B cell (primary cell): ENCODE measurements at regions not wholly inside any gene's neighbourhood (a gene's known extent, or its start where the extent isn't known, plus 50 kb on each side); places are given as distances from the start of the nearest gene placed in this dataset.

Experiments used
- ATAC-seq: fragments of 200-7000 bp; cut with Tn5 transposase; one replicate; pipeline ENCODE4 v1.10.0; 2021; ENCODE audit warnings: low read depth, mild to moderate bottlenecking, moderate number of reproducible peaks, moderate library complexity
- CTCF ChIA-PET: fragments of 350-600 bp; sonication (Branson Sonifier 250); formaldehyde crosslinking; loops from one replicate; lab custom pipeline; 2021; ENCODE audit warnings: antibody characterized with exemption, inconsistent platforms; lab: Charles Lee
- POLR2A ChIA-PET: fragments of 350-600 bp; sonication (Branson Sonifier 250); formaldehyde crosslinking; loops from one replicate; lab custom pipeline; 2021; ENCODE audit warnings: antibody characterized with exemption; lab: Charles Lee
- DNase-seq: peaks from one replicate; pipeline ENCODE4 v3.0.0; 2013
- H2AFZ ChIP-seq: 2 replicates; pipeline ENCODE4 v1.6.1; 2012; ENCODE audit warnings: mild to moderate bottlenecking, low read depth, low read length; ENCODE audit not compliant: insufficient read depth, poor library complexity, severe bottlenecking
- H3K27ac ChIP-seq, 2 donors: 1 replicate in 1 of 2; 2 replicates in 1 of 2; pipeline ENCODE4 v1.5.1; 2012 to 2013; ENCODE audit warnings: low read length in 2 of 2, mild to moderate bottlenecking in 2 of 2, moderate library complexity in 1 of 2
- H3K27me3 ChIP-seq, 4 experiments: fragments of 200-600 bp in 1 of 4; sonication (generic) in 1 of 4; replicated peaks in 1 of 4; 1 replicate in 2 of 4; 2 replicates in 2 of 4; pipeline versions ENCODE4 v1.6.1 to v1.7.0; 2013 to 2016; ENCODE audit warnings: low read length in 3 of 4, mild to moderate bottlenecking in 2 of 4, mixed read lengths in 1 of 4, moderate library complexity in 1 of 4; ENCODE audit not compliant: insufficient read depth in 4 of 4, control insufficient read depth in 3 of 4; ENCODE audit errors: control extremely low read depth in 1 of 4
- H3K36me3 ChIP-seq, 2 experiments: replicated peaks in 1 of 2; 1 replicate in 1 of 2; 2 replicates in 1 of 2; pipeline versions ENCODE4 v1.6.1 to v1.7.1; 2013; ENCODE audit warnings: low read length in 1 of 2; ENCODE audit not compliant: insufficient read depth in 2 of 2, control insufficient read depth in 1 of 2; ENCODE audit errors: control extremely low read depth in 1 of 2, extremely low read depth in 1 of 2
- H3K4me1 ChIP-seq, 2 donors: fragments of 200-600 bp in 1 of 2; sonication (generic) in 1 of 2; 1 replicate in 1 of 2; 2 replicates in 1 of 2; pipeline versions ENCODE4 v1.5.1 to v1.6.1; 2013 to 2017; ENCODE audit warnings: low read length in 2 of 2; ENCODE audit not compliant: control insufficient read depth in 2 of 2, insufficient read depth in 2 of 2
- H3K4me2 ChIP-seq: replicated peaks from 2 replicates; pipeline ENCODE3; 2012; ENCODE audit warnings: mild to moderate bottlenecking, low read depth, low read length; ENCODE audit not compliant: poor library complexity, severe bottlenecking
- H3K4me3 ChIP-seq, 5 experiments: fragments of 200-600 bp in 1 of 5; sonication (generic) in 1 of 5; 1 replicate in 3 of 5; 2 replicates in 2 of 5; pipeline versions ENCODE4 v1.5.1 to v1.7.0; 2011 to 2016; ENCODE audit warnings: low read length in 4 of 5, mild to moderate bottlenecking in 4 of 5, low read depth in 2 of 5, control low read depth in 1 of 5, moderate library complexity in 1 of 5; ENCODE audit not compliant: insufficient read depth in 1 of 5; ENCODE audit errors: control extremely low read depth in 1 of 5, extremely low read depth in 1 of 5
- H3K79me2 ChIP-seq: fragments of 200-600 bp; sonication (generic); one replicate; pipeline ENCODE4 v1.6.0; 2016; ENCODE audit warnings: low read length; ENCODE audit not compliant: control insufficient read depth, insufficient read depth
- H3K9ac ChIP-seq: fragments of 200-600 bp; sonication (generic); 2 replicates; pipeline ENCODE4 v1.6.1; 2017; ENCODE audit warnings: mild to moderate bottlenecking, low read length, moderate library complexity
- H3K9me3 ChIP-seq, 3 donors: one replicate each; pipeline versions ENCODE4 v1.6.1 to v1.7.1; 2013; ENCODE audit warnings: low read length in 2 of 3; ENCODE audit not compliant: control insufficient read depth in 2 of 3, insufficient read depth in 1 of 3; ENCODE audit errors: control extremely low read depth in 1 of 3
- H4K20me1 ChIP-seq: 2 replicates; pipeline ENCODE4 v1.6.0; 2012; ENCODE audit warnings: mild to moderate bottlenecking, low read length; ENCODE audit not compliant: insufficient read depth, control insufficient read depth, poor library complexity, severe bottlenecking
- H3K27ac Mint-ChIP-seq: one replicate; pipeline ENCODE4 v1.8.0; 2021; ENCODE audit warnings: mixed read lengths
- H3K27me3 Mint-ChIP-seq: one replicate; pipeline ENCODE4 v1.8.0; 2021; ENCODE audit warnings: mixed read lengths
- H3K4me1 Mint-ChIP-seq: one replicate; pipeline ENCODE4 v1.8.0; 2021; ENCODE audit warnings: mixed read lengths
- H3K4me3 Mint-ChIP-seq: one replicate; pipeline ENCODE4 v1.8.0; 2021; ENCODE audit warnings: mixed read lengths
- H3K9me3 Mint-ChIP-seq: one replicate; pipeline ENCODE4 v1.8.0; 2022; ENCODE audit warnings: mixed read lengths; ENCODE audit not compliant: insufficient read depth
- CTCF ChIP-seq: fragments of 200-600 bp; IDR thresholded peaks from one replicate; pipeline ENCODE4 v1.8.0; 2022; ENCODE audit warnings: antibody characterized with exemption, mild to moderate bottlenecking
- EZH2 ChIP-seq: IDR thresholded peaks from 2 replicates; pipeline ENCODE4 v1.6.1; 2012; ENCODE audit warnings: borderline replicate concordance, low read depth, mild to moderate bottlenecking, moderate library complexity, low read length; ENCODE audit not compliant: insufficient read depth, poor library complexity, severe bottlenecking
- WGBS: methylation state at CpG from one replicate; pipeline ENCODE4 v1.1.5; 2013; ENCODE audit warnings: missing lambda C conversion rate; ENCODE audit not compliant: insufficient coverage; 5-methylcytosine and 5-hydroxymethylcytosine counted together
- intact Hi-C: fragments of 100-400 bp; cut with micrococcal nuclease; formaldehyde crosslinking; loops from one replicate; pipeline ENCODE4 v1.10.0; 2022

- Histone ChIP-seq H3K4me3 (no peak overlapping the region), H2AFZ (no peak overlapping the region), H3K27me3 (no peaks in the 10 kb centered on the region), H3K9me3 (no peaks in the 10 kb centered on the region), H3K4me1 (no peaks in the 10 kb centered on the region), H4K20me1 (no peaks in the 10 kb centered on the region), H3K9ac (no peak overlapping the region), H3K27ac (no peak overlapping the region), H3K4me2 (no peak overlapping the region), H3K79me2 (no peaks in the 10 kb centered on the region), H3K36me3 (no peaks in the 10 kb centered on the region)
- no peak for ATAC-seq
- H3K9me3 Mint-ChIP-seq: peaks cover 5% of the 10 kb centered on the region
- intact Hi-C loops: no loop called here
- H3K4me1 Mint-ChIP-seq: no peaks in the 10 kb centered on the region
- no peak overlapping the region for H3K4me3 Mint-ChIP-seq
- TF ChIP-seq EZH2 (no peak), CTCF (no peak)
- no peak overlapping the region for H3K27ac Mint-ChIP-seq
- no peak for DNase-seq
- POLR2A ChIA-PET: no interaction called here
- WGBS: 100% methylated on average over 1 of the region's 2 CpGs
- CTCF ChIA-PET: no interaction called here
- peaks cover 11% of the 10 kb centered on the region for H3K27me3 Mint-ChIP-seq
Measured at GRCh38 chr3:30069056-30069455, 537.3 kb upstream of the TGFBR2 start.

- H3K27me3 Mint-ChIP-seq: no peaks in the 10 kb centered on the region
- Histone ChIP-seq H3K4me1 (no peaks in the 10 kb centered on the region), H3K9ac (no peak overlapping the region), H3K9me3 (no peaks in the 10 kb centered on the region), H3K27me3 (no peaks in the 10 kb centered on the region), H3K4me3 (no peak overlapping the region), H3K79me2 (no peaks in the 10 kb centered on the region), H3K36me3 (no peaks in the 10 kb centered on the region), H3K4me2 (no peak overlapping the region), H3K27ac (no peak overlapping the region), H4K20me1 (no peaks in the 10 kb centered on the region), H2AFZ (no peak overlapping the region)
- no peak overlapping the region for H3K27ac Mint-ChIP-seq
- H3K4me3 Mint-ChIP-seq: no peak overlapping the region
- H3K4me1 Mint-ChIP-seq: no peaks in the 10 kb centered on the region
- POLR2A ChIA-PET: no interaction called here
- peaks cover 8% of the 10 kb centered on the region for H3K9me3 Mint-ChIP-seq
- intact Hi-C loops: no loop called here
- CTCF ChIA-PET: no interaction called here
- ATAC-seq: no peak
- no peak for DNase-seq
- TF ChIP-seq CTCF: no peak
- TF ChIP-seq EZH2: no peak
Measured at GRCh38 chr3:30073040-30073439, 533.4 kb upstream of the TGFBR2 start.
